Endodermal cell (in vitro differentiated cells): ENCODE measurements at regions not wholly inside any gene's neighbourhood (a gene's known extent, or its start where the extent isn't known, plus 50 kb on each side); places are given as distances from the start of the nearest gene placed in this dataset.
"Not testable (repeated sequence)": the region's sequence is repeated elsewhere in the genome, so short reads cannot be mapped to it uniquely, and the experiment has no call there.

Source experiments
- DNase-seq: peaks from one replicate; pipeline ENCODE4 v3.0.0-alpha.2; 2017
- H3K27ac ChIP-seq: 2 replicates; pipeline ENCODE4 v1.5.1; 2013; ENCODE audit warnings: mild to moderate bottlenecking, low read depth, low read length, moderate library complexity
- H3K27me3 ChIP-seq: 2 replicates; pipeline ENCODE4 v1.6.1; 2013; ENCODE audit warnings: mild to moderate bottlenecking, low read length, moderate library complexity; ENCODE audit not compliant: insufficient read depth, control insufficient read depth, poor library complexity, severe bottlenecking
- H3K36me3 ChIP-seq: 2 replicates; pipeline ENCODE4 v1.7.0; 2013; ENCODE audit warnings: mild to moderate bottlenecking, low read length, moderate library complexity; ENCODE audit not compliant: control insufficient read depth, insufficient read depth
- H3K4me1 ChIP-seq: one replicate; pipeline ENCODE4 v1.7.0; 2013; ENCODE audit warnings: low read length; ENCODE audit not compliant: control insufficient read depth, insufficient read depth
- H3K4me3 ChIP-seq: 2 replicates; pipeline ENCODE4 v1.5.1; 2013; ENCODE audit warnings: mild to moderate bottlenecking, low read length, moderate library complexity
- H3K9ac ChIP-seq: 2 replicates; pipeline ENCODE4 v1.6.1; 2013; ENCODE audit warnings: mild to moderate bottlenecking, low read length, moderate library complexity; ENCODE audit not compliant: poor library complexity, severe bottlenecking; ENCODE audit errors: extremely low read depth
- H3K9me3 ChIP-seq: 2 replicates; pipeline ENCODE4 v1.6.1; 2013; ENCODE audit warnings: mild to moderate bottlenecking, low read length, moderate library complexity; ENCODE audit not compliant: control insufficient read depth
- H3K27ac Mint-ChIP-seq: 2 replicates; pipeline ENCODE4 v1.8.0; 2020; ENCODE audit warnings: mixed read lengths
- H3K27me3 Mint-ChIP-seq: 2 replicates; pipeline ENCODE4 v1.8.0; 2021; ENCODE audit warnings: mild to moderate bottlenecking, mixed read lengths; ENCODE audit not compliant: insufficient read depth
- H3K36me3 Mint-ChIP-seq: 2 replicates; pipeline ENCODE4 v1.8.0; 2020; ENCODE audit warnings: low read depth, mixed read lengths
- H3K4me1 Mint-ChIP-seq: 2 replicates; pipeline ENCODE4 v1.8.0; 2020; ENCODE audit warnings: mixed read lengths
- H3K4me3 Mint-ChIP-seq: 2 replicates; pipeline ENCODE4 v1.8.0; 2020; ENCODE audit warnings: mild to moderate bottlenecking, moderate library complexity, mixed read lengths
- H3K9me3 Mint-ChIP-seq: 2 replicates; pipeline ENCODE4 v1.8.0; 2020; ENCODE audit warnings: mild to moderate bottlenecking, mixed read lengths
- WGBS, 2 experiments: methylation state at CpG; one replicate each; pipeline versions ENCODE4 v1.1.5 to v1.1.7; 2013; ENCODE audit warnings: missing lambda C conversion rate in 2 of 2, mixed read lengths in 1 of 2; ENCODE audit not compliant: insufficient coverage in 1 of 2, insufficient read length in 1 of 2; 5-methylcytosine and 5-hydroxymethylcytosine counted together
- TF ChIP-seq, protein P1 (sequence below): fragments of 200-600 bp; sonication (generic); conservative IDR thresholded peaks from 2 replicates; pipeline ENCODE4 v1.5.0; 2021; ENCODE audit warnings: antibody characterized with exemption, mild to moderate bottlenecking

DNA sequence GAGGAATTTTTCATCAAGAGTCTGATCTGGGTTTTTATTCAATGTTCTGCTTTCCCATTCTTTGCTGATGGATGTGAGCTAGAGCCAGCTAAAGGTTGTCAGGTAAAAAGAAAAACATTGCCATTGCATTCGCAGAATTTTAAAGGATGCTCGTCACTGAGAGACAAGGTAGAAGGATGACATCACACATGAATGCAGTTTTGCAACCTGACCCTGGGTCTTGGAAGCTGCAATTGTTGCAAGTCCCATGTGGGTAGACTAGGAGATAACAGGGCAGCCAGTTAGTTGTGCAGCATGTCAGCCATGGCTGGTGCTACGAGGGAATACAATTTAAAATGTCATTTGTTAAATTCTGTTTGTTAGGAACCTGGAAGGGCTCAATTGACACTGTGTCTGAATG lies 73.9 kb upstream of the MXRA5 start:
- Mint-ChIP-seq H3K27ac (no peak overlapping the region), H3K4me3 (no peak overlapping the region), H3K27me3 (peaks cover 16% of the 10 kb centered on the region), H3K4me1 (no peaks in the 10 kb centered on the region), H3K36me3 (no peaks in the 10 kb centered on the region), H3K9me3 (no peaks in the 10 kb centered on the region)
- no peak for DNase-seq
- WGBS, 2 experiments = 96 to 100% methylated on average over 1 to 3 of the region's 3 CpGs
- Histone ChIP-seq H3K9ac (no peak overlapping the region), H3K4me1 (no peaks in the 10 kb centered on the region), H3K27ac (no peak overlapping the region), H3K36me3 (no peaks in the 10 kb centered on the region), H3K4me3 (no peak overlapping the region), H3K27me3 (no peaks in the 10 kb centered on the region), H3K9me3 (no peaks in the 10 kb centered on the region)
- TF ChIP-seq, protein P1, sequence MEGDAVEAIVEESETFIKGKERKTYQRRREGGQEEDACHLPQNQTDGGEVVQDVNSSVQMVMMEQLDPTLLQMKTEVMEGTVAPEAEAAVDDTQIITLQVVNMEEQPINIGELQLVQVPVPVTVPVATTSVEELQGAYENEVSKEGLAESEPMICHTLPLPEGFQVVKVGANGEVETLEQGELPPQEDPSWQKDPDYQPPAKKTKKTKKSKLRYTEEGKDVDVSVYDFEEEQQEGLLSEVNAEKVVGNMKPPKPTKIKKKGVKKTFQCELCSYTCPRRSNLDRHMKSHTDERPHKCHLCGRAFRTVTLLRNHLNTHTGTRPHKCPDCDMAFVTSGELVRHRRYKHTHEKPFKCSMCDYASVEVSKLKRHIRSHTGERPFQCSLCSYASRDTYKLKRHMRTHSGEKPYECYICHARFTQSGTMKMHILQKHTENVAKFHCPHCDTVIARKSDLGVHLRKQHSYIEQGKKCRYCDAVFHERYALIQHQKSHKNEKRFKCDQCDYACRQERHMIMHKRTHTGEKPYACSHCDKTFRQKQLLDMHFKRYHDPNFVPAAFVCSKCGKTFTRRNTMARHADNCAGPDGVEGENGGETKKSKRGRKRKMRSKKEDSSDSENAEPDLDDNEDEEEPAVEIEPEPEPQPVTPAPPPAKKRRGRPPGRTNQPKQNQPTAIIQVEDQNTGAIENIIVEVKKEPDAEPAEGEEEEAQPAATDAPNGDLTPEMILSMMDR = no peak

DNA sequence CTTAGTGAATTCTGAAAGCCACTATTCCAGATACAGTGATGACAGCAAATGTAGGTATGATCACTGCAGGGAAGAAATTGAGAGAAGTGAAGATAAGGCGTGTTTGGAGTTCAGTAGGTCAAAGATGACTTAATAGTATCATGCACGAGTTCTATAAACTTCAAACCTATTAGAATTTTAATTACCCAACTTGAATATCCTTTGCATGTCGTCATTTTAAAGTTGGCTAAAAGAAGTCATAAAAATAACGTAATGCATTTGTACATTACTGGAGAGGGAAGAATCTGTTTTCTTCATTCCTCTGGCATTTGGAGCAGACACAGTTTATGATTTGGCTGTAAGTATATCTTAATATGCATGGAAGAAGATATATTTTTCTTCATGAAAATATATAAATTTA lies 68.6 kb upstream of the MXRA5 start:
- Mint-ChIP-seq H3K36me3 (no peaks in the 10 kb centered on the region), H3K4me3 (no peak overlapping the region), H3K9me3 (peaks cover 8% of the 10 kb centered on the region), H3K27ac (no peak overlapping the region), H3K4me1 (no peaks in the 10 kb centered on the region), H3K27me3 (peaks cover 16% of the 10 kb centered on the region)
- WGBS, 2 experiments = 82% methylated on average over 3 of the region's 4 CpGs; no CpG with 5 or more reads in 1 of the 2 experiments
- no peak overlapping the region for H3K27ac ChIP-seq
- no peaks in the 10 kb centered on the region for H3K27me3 ChIP-seq
- H3K9ac ChIP-seq = no peak overlapping the region
- TF ChIP-seq, protein P1 = no peak
- no peak overlapping the region for H3K4me3 ChIP-seq
- H3K9me3 ChIP-seq = no peaks in the 10 kb centered on the region
- DNase-seq = no peak
- H3K36me3 ChIP-seq = no peaks in the 10 kb centered on the region
- no peaks in the 10 kb centered on the region for H3K4me1 ChIP-seq

DNA sequence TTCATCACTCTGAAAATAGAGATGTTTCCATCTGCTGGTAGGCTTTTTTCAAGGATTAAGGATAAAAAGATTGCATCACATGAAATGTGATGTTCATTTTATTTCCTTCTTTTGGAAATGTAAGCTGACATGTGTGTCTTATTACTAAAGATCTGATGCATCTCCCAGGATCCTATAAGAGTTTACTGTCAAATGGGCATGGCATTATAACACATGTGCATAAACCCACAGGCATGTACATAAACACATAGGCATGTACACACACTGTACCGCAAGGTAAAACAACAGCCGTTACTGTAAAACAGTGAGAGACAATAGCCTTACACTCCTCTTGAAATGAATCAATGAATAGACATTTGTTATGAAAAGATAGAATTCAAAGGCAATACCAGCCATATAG lies 65.2 kb upstream of the MXRA5 start:
- H3K4me3 ChIP-seq, H3K9ac ChIP-seq, H3K4me1 Mint-ChIP-seq, H3K36me3 Mint-ChIP-seq, H3K27ac ChIP-seq, H3K9me3 ChIP-seq, H3K27me3 ChIP-seq, H3K4me1 ChIP-seq, H3K4me3 Mint-ChIP-seq, H3K27me3 Mint-ChIP-seq, H3K9me3 Mint-ChIP-seq, H3K36me3 ChIP-seq, DNase-seq, H3K27ac Mint-ChIP-seq: not testable (repeated sequence)
- WGBS, 2 experiments = 94% methylated on average over 2 of the region's 2 CpGs; no CpG with 5 or more reads in 1 of the 2 experiments

DNA sequence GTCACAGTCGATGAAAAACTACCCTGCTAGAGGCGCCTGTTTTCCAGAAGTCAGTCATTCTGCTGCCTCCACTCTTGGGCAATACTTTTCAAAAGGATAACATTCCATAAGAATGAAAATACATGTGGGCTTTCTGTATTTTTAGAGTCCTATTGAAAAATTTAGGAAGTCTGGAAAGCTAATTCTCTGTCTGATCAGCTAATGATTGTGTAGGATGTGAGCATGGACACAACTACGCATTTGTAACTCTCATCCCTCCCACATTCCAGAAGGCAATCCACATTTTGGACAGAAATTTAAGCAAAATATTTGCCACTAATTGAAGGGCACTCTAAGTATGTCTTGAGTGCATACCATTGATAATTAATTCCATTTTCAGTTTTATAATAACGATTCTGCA lies 63.5 kb upstream of the MXRA5 start:
- not testable (repeated sequence) for H3K27me3 ChIP-seq, H3K9me3 Mint-ChIP-seq, H3K27ac Mint-ChIP-seq, H3K27ac ChIP-seq, H3K4me1 Mint-ChIP-seq, H3K36me3 ChIP-seq, H3K4me1 ChIP-seq, H3K27me3 Mint-ChIP-seq, H3K9me3 ChIP-seq, H3K4me3 Mint-ChIP-seq, H3K4me3 ChIP-seq, DNase-seq, H3K9ac ChIP-seq, H3K36me3 Mint-ChIP-seq
- WGBS, 2 experiments = 100% methylated on average over 1 to 3 of the region's 4 CpGs
